HCT116 (cell line): ENCODE measurements at regions not wholly inside any gene's neighbourhood (a gene's known extent, or its start where the extent isn't known, plus 50 kb on each side); places are given as distances from the start of the nearest gene placed in this dataset.

Experiments used
- ATAC-seq: fragments of 200-7000 bp; cut with Tn5 transposase; 2 replicates; pipeline ENCODE4 v1.9.1; 2020; ENCODE audit warnings: mild to moderate bottlenecking, moderate library complexity
- BruUV-seq: library from RNA; stranded (reverse); fragments of 400-500 nt; replicated peaks from 2 replicates; lab custom pipeline; 2021; lab: Mats Ljungman, UMichigan
- CTCF ChIA-PET: fragments of 300-600 bp; sonication (Branson Sonifier 250); formaldehyde crosslinking; loops from one replicate; lab custom pipeline; 2021; ENCODE audit warnings: antibody characterized with exemption; lab: Charles Lee
- POLR2A ChIA-PET: fragments of 300-600, 350-600 bp; sonication (Branson Sonifier 250); formaldehyde crosslinking; loops from one replicate; lab custom pipeline; 2021; ENCODE audit warnings: antibody characterized with exemption; lab: Charles Lee
- RAD21 ChIA-PET, 2 experiments: fragments of 300-600 bp; sonication (Branson Sonifier 250); formaldehyde crosslinking; loops; one replicate each; lab custom pipeline; 2023; ENCODE audit warnings: low total read pairs in 2 of 2; ENCODE audit not compliant: uncharacterized antibody in 2 of 2, unreplicated experiment in 2 of 2, low non-redundant PET in 1 of 2; lab: Charles Lee
- DNase-seq: peaks from one replicate; pipeline ENCODE4 v3.0.0-alpha.2; 2010; ENCODE audit warnings: low read depth, low spot score
- H2AFZ ChIP-seq: fragments of 200-600 bp; shearing (Covaris generic), sonication (generic); 2 replicates; pipeline ENCODE4 v1.6.1; 2017; ENCODE audit warnings: low read depth, mixed run types, mixed read lengths, antibody characterized with exemption, low read length; ENCODE audit not compliant: poor library complexity, severe bottlenecking
- H3K27ac ChIP-seq: 2 replicates; pipeline ENCODE4 v1.5.1; 2012; ENCODE audit warnings: low read depth, low read length
- H3K27me3 ChIP-seq: fragments of 200-600 bp; sonication (generic); 2 replicates; pipeline ENCODE4 v1.6.1; 2016; ENCODE audit warnings: mixed run types, low read length, mixed read lengths; ENCODE audit not compliant: insufficient read depth
- H3K36me3 ChIP-seq, 2 experiments: fragments of 200-500 bp in 1 of 2; fragments of 200-600 bp in 1 of 2; sonication (Bioruptor generic) in 1 of 2; sonication (generic) in 1 of 2; 2 replicates each; pipeline versions ENCODE4 v1.5.1 to v1.6.1; 2014 to 2016; ENCODE audit warnings: low read length in 2 of 2, inconsistent platforms in 1 of 2, mixed read lengths in 1 of 2, mixed run types in 1 of 2; ENCODE audit not compliant: insufficient read depth in 2 of 2, control insufficient read depth in 1 of 2
- H3K4me1 ChIP-seq, 2 experiments: fragments of 200-600 bp in 1 of 2; sonication (generic) in 1 of 2; 2 replicates each; pipeline versions ENCODE4 v1.5.1 to v1.6.1; 2012 to 2017; ENCODE audit warnings: low read length in 2 of 2, inconsistent platforms in 1 of 2, mild to moderate bottlenecking in 1 of 2, mixed read lengths in 1 of 2, mixed run types in 1 of 2, moderate library complexity in 1 of 2; ENCODE audit not compliant: insufficient read depth in 2 of 2, control insufficient read depth in 1 of 2
- H3K4me2 ChIP-seq: fragments of 200-600 bp; sonication (generic); 2 replicates; pipeline ENCODE4 v1.6.1; 2017; ENCODE audit warnings: mixed run types, low read length, mixed read lengths
- H3K4me3 ChIP-seq, 2 experiments: fragments of 200-600 bp in 1 of 2; sonication (generic) in 1 of 2; replicated peaks in 1 of 2; 2 replicates each; pipeline ENCODE4 v1.5.1; 2011 to 2016; ENCODE audit warnings: low read length in 2 of 2, control low read depth in 1 of 2, low read depth in 1 of 2, mild to moderate bottlenecking in 1 of 2, mixed read lengths in 1 of 2, mixed run types in 1 of 2
- H3K79me2 ChIP-seq: fragments of 200-600 bp; sonication (generic); 2 replicates; pipeline ENCODE4 v1.6.1; 2017; ENCODE audit warnings: mild to moderate bottlenecking, mixed run types, low read length, moderate library complexity, mixed read lengths; ENCODE audit not compliant: insufficient read depth
- H3K9ac ChIP-seq: fragments of 200-600 bp; sonication (generic); 2 replicates; pipeline ENCODE4 v1.6.1; 2016; ENCODE audit warnings: low read length, mixed read lengths
- H3K9me2 ChIP-seq: fragments of 200-600 bp; sonication (generic), shearing (Covaris generic); 2 replicates; pipeline ENCODE4 v1.6.1; 2017; ENCODE audit warnings: mixed run types, mild to moderate bottlenecking, moderate library complexity; ENCODE audit not compliant: insufficient read depth
- H3K9me3 ChIP-seq, 2 experiments: fragments of 200-500 bp in 1 of 2; fragments of 200-600 bp in 1 of 2; sonication (Bioruptor generic) in 1 of 2; sonication (generic) in 1 of 2; 2 replicates each; pipeline ENCODE4 v1.6.1; 2014 to 2017; ENCODE audit warnings: low read length in 2 of 2, mixed read lengths in 2 of 2, inconsistent platforms in 1 of 2, low read depth in 1 of 2, mild to moderate bottlenecking in 1 of 2, mixed run types in 1 of 2, moderate library complexity in 1 of 2; ENCODE audit not compliant: control insufficient read depth in 1 of 2, insufficient read depth in 1 of 2
- H4K20me1 ChIP-seq: fragments of 200-600 bp; sonication (generic), shearing (Covaris generic); 2 replicates; pipeline ENCODE4 v1.6.1; 2017; ENCODE audit warnings: mixed run types, mild to moderate bottlenecking, moderate library complexity; ENCODE audit not compliant: insufficient read depth
- CBX3 ChIP-seq: IDR thresholded peaks from 2 replicates; pipeline ENCODE4 v1.6.1; 2012; ENCODE audit warnings: low read depth
- CEBPB ChIP-seq: IDR thresholded peaks from 2 replicates; pipeline ENCODE4 v1.6.1; 2012; ENCODE audit warnings: low read depth
- EGR1 ChIP-seq: IDR thresholded peaks from 2 replicates; pipeline ENCODE4 v1.6.1; 2012; ENCODE audit warnings: low read depth
- ELF1 ChIP-seq: IDR thresholded peaks from 2 replicates; pipeline ENCODE4 v1.6.1; 2012; ENCODE audit warnings: low read depth, borderline replicate concordance
- EZH2phosphoT487 ChIP-seq: fragments of 200-600 bp; IDR thresholded peaks from 2 replicates; pipeline ENCODE4 v1.6.1; 2018; ENCODE audit warnings: antibody characterized with exemption, borderline replicate concordance
- JUND ChIP-seq: IDR thresholded peaks from 2 replicates; pipeline ENCODE4 v1.6.1; 2012
- POLR2A ChIP-seq: IDR thresholded peaks from 2 replicates; pipeline ENCODE4 v1.7.0; 2011; ENCODE audit warnings: borderline replicate concordance; ENCODE audit not compliant: insufficient read depth, insufficient read length; ENCODE audit errors: extremely low read depth
- POLR2AphosphoS5 ChIP-seq: IDR thresholded peaks from 2 replicates; pipeline ENCODE4 v1.6.1; 2011; ENCODE audit warnings: mild to moderate bottlenecking, low read depth, low read length, moderate library complexity
- RAD21 ChIP-seq: IDR thresholded peaks from 2 replicates; pipeline ENCODE4 v1.6.1; 2012; ENCODE audit warnings: low read depth, mild to moderate bottlenecking
- SP1 ChIP-seq: IDR thresholded peaks from 2 replicates; pipeline ENCODE4 v1.6.1; 2012; ENCODE audit warnings: low read depth
- SRF ChIP-seq: IDR thresholded peaks from 2 replicates; pipeline ENCODE4 v1.6.1; 2012; ENCODE audit warnings: low read depth
- TCF7L2 ChIP-seq: IDR thresholded peaks from 2 replicates; pipeline ENCODE4 v1.7.0; 2011; ENCODE audit warnings: borderline replicate concordance, inconsistent platforms; ENCODE audit not compliant: insufficient read depth, insufficient read length; ENCODE audit errors: extremely low read depth
- ZFX ChIP-seq: fragments of 450-650 bp; IDR thresholded peaks from 2 replicates; pipeline ENCODE4 v1.6.1; 2017
- intact Hi-C: fragments of 100-400 bp; cut with micrococcal nuclease; formaldehyde crosslinking; loops from 2 replicates; pipeline ENCODE4 v1.10.0; 2022
- TF ChIP-seq, protein P1 (sequence below): IDR thresholded peaks from 2 replicates; pipeline ENCODE4 v1.6.1; 2012
- TF ChIP-seq, protein P2 (sequence below), 3 experiments: fragments of 200-600 bp in 1 of 3; sonication (generic) in 1 of 3; IDR thresholded peaks in 2 of 3; conservative IDR thresholded peaks in 1 of 3; 2 replicates each; pipeline ENCODE4 v1.5.1; 2012 to 2017; ENCODE audit warnings: low read depth in 2 of 3, low read length in 2 of 3, antibody characterized with exemption in 1 of 3, borderline replicate concordance in 1 of 3, control low read depth in 1 of 3, mild to moderate bottlenecking in 1 of 3, mixed read lengths in 1 of 3, mixed run types in 1 of 3, moderate library complexity in 1 of 3; ENCODE audit not compliant: insufficient read depth in 1 of 3
- TF ChIP-seq, protein P3 (sequence below): IDR thresholded peaks from 2 replicates; pipeline ENCODE4 v1.6.1; 2012
- TF ChIP-seq, protein P4 (sequence below): IDR thresholded peaks from 2 replicates; pipeline ENCODE4 v1.6.1; 2011; ENCODE audit warnings: mild to moderate bottlenecking, low read length, moderate library complexity; ENCODE audit not compliant: insufficient replicate concordance; ENCODE audit errors: extremely low read depth

DNA sequence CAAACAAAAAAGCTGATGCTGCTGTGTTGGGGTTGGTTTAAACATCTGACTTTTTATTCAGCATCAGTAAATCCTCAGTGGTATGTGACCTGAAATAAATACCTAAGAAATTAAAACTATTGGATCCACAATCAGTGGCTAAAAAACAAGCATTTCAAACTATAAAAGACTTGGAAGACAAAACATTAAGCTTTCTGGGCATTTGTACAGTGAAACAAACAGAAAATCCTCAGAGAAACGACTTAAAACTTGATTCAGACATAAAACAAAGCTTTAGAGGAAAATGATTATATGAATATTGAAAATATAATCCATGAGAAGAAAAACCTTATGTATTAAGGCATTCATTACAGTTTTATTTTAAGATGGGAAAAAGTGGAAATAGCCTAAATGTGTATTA lies 213.3 kb upstream of the INTU start:
- Histone ChIP-seq H3K4me3 (no peak overlapping the region), H3K9me3 (no peaks in the 10 kb centered on the region)
- POLR2A ChIA-PET, result no interaction called here
- no peak for TF ChIP-seq JUND
- TF ChIP-seq, protein P1, sequence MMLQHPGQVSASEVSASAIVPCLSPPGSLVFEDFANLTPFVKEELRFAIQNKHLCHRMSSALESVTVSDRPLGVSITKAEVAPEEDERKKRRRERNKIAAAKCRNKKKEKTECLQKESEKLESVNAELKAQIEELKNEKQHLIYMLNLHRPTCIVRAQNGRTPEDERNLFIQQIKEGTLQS, result no peak
- TF ChIP-seq, protein P2, sequence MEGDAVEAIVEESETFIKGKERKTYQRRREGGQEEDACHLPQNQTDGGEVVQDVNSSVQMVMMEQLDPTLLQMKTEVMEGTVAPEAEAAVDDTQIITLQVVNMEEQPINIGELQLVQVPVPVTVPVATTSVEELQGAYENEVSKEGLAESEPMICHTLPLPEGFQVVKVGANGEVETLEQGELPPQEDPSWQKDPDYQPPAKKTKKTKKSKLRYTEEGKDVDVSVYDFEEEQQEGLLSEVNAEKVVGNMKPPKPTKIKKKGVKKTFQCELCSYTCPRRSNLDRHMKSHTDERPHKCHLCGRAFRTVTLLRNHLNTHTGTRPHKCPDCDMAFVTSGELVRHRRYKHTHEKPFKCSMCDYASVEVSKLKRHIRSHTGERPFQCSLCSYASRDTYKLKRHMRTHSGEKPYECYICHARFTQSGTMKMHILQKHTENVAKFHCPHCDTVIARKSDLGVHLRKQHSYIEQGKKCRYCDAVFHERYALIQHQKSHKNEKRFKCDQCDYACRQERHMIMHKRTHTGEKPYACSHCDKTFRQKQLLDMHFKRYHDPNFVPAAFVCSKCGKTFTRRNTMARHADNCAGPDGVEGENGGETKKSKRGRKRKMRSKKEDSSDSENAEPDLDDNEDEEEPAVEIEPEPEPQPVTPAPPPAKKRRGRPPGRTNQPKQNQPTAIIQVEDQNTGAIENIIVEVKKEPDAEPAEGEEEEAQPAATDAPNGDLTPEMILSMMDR (IDR thresholded peaks at IDR 0.05 in 2 of 3, conservative IDR thresholded peaks at IDR 0.05 in 1 of 3; ENCODE audit: borderline replicate concordance in 1 of 3, insufficient read depth in 1 of 3, low read depth in 2 of 3, low read length in 2 of 3), result no peak
- TF ChIP-seq SP1, result no peak
- no peak for TF ChIP-seq CEBPB
- no peak for TF ChIP-seq RAD21
- TF ChIP-seq POLR2A, result no peak
- TF ChIP-seq, all 23 proteins: peak for 0
- DNase-seq (no peak), ATAC-seq (no peak)
- BruUV-seq, result no TSS peak
- intact Hi-C loops, result no loop called here
- no peak overlapping the region for H3K4me2 ChIP-seq
- no peak overlapping the region for H2AFZ ChIP-seq
- H3K9ac ChIP-seq, result no peak overlapping the region
- H4K20me1 ChIP-seq, result no peaks in the 10 kb centered on the region
- no peaks in the 10 kb centered on the region for H3K9me2 ChIP-seq
- H3K36me3 ChIP-seq, result no peaks in the 10 kb centered on the region
- H3K79me2 ChIP-seq, result no peaks in the 10 kb centered on the region
- H3K4me1 ChIP-seq, result no peaks in the 10 kb centered on the region
- H3K27ac ChIP-seq, result no peak overlapping the region
- ChIA-PET CTCF (no interaction called here), RAD21 (no interaction called here)
- no peaks in the 10 kb centered on the region for H3K27me3 ChIP-seq

DNA sequence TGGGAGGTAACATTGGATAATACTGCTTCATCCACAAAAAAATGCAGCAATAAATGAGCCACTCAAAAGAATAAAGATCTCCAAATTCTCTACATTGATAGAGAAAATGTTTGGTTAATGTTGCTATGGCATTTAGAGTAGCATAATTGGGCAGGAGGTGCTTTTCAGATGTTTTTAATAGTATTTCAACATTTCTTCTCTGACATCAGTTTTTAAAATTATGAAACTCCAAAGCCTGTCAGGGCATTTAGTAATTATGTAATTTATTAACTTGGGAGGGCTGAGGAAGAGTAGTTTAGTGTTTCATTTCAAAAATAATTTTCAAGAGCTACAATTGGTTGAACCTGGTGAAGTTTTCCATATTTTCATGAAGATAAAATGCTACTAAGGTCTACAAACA lies 211.3 kb upstream of the INTU start:
- Histone ChIP-seq H3K9me2 (no peaks in the 10 kb centered on the region), H3K4me1 (no peaks in the 10 kb centered on the region), H3K9ac (no peak overlapping the region), H3K27ac (no peak overlapping the region), H3K4me2 (no peak overlapping the region), H3K4me3 (no peak overlapping the region), H3K36me3 (no peaks in the 10 kb centered on the region), H2AFZ (no peak overlapping the region), H3K9me3 (no peaks in the 10 kb centered on the region), H3K79me2 (no peaks in the 10 kb centered on the region), H3K27me3 (no peaks in the 10 kb centered on the region), H4K20me1 (no peaks in the 10 kb centered on the region)
- TF ChIP-seq SP1 (no peak), EGR1 (no peak), ELF1 (no peak), ZFX (no peak), POLR2A (no peak), TCF7L2 (no peak), SRF (no peak), CBX3 (no peak), EZH2phosphoT487 (no peak), POLR2AphosphoS5 (no peak), CEBPB (no peak), JUND (no peak)
- TF ChIP-seq, protein P3, sequence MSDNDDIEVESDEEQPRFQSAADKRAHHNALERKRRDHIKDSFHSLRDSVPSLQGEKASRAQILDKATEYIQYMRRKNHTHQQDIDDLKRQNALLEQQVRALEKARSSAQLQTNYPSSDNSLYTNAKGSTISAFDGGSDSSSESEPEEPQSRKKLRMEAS, result no peak
- TF ChIP-seq, protein P4, sequence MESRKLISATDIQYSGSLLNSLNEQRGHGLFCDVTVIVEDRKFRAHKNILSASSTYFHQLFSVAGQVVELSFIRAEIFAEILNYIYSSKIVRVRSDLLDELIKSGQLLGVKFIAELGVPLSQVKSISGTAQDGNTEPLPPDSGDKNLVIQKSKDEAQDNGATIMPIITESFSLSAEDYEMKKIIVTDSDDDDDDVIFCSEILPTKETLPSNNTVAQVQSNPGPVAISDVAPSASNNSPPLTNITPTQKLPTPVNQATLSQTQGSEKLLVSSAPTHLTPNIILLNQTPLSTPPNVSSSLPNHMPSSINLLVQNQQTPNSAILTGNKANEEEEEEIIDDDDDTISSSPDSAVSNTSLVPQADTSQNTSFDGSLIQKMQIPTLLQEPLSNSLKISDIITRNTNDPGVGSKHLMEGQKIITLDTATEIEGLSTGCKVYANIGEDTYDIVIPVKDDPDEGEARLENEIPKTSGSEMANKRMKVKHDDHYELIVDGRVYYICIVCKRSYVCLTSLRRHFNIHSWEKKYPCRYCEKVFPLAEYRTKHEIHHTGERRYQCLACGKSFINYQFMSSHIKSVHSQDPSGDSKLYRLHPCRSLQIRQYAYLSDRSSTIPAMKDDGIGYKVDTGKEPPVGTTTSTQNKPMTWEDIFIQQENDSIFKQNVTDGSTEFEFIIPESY, result no peak
- RAD21 ChIA-PET, result no interaction called here
- BruUV-seq, result no TSS peak
- POLR2A ChIA-PET, result no interaction called here
- CTCF ChIA-PET, result no interaction called here
- DNase-seq (no peak), ATAC-seq (no peak)
- intact Hi-C loops, result no loop called here
